ENCODE measurements at regions not wholly inside any gene's neighbourhood (a gene's known extent, or its start where the extent isn't known, plus 50 kb on each side); places are given as distances from the start of the nearest gene placed in this dataset.

GRCh38 chr13:67844574-67844973 lies 614.4 kb upstream of the PCDH9 start (continued):
- TF ChIP-seq HDAC2 (IDR thresholded peaks at IDR 0.05; ENCODE audit: borderline replicate concordance in 1 of 2, low read depth in 2 of 2, low read length in 2 of 2) (no peak), TCF12 (IDR thresholded peaks at IDR 0.05; ENCODE audit: low read depth, low read length) (no peak), POLR2AphosphoS5 (IDR thresholded peaks at IDR 0.05; ENCODE audit: low read depth, low read length) (no peak), CREB1 (IDR thresholded peaks at IDR 0.05) (no peak), CTCF (IDR thresholded peaks at IDR 0.05; ENCODE audit: control extremely low read depth in 1 of 3, insufficient read depth in 1 of 3, low read depth in 1 of 3, low read length in 3 of 3) (no peak), CHD1 (IDR thresholded peaks at IDR 0.05; ENCODE audit: low read depth, low read length) (no peak)

All from H1 (cell line).